ENCODE measurements at regions not wholly inside any gene's neighbourhood (a gene's known extent, or its start where the extent isn't known, plus 50 kb on each side); places are given as distances from the start of the nearest gene placed in this dataset.

- TF ChIP-seq, protein P1, sequence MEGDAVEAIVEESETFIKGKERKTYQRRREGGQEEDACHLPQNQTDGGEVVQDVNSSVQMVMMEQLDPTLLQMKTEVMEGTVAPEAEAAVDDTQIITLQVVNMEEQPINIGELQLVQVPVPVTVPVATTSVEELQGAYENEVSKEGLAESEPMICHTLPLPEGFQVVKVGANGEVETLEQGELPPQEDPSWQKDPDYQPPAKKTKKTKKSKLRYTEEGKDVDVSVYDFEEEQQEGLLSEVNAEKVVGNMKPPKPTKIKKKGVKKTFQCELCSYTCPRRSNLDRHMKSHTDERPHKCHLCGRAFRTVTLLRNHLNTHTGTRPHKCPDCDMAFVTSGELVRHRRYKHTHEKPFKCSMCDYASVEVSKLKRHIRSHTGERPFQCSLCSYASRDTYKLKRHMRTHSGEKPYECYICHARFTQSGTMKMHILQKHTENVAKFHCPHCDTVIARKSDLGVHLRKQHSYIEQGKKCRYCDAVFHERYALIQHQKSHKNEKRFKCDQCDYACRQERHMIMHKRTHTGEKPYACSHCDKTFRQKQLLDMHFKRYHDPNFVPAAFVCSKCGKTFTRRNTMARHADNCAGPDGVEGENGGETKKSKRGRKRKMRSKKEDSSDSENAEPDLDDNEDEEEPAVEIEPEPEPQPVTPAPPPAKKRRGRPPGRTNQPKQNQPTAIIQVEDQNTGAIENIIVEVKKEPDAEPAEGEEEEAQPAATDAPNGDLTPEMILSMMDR (IDR thresholded peaks at IDR 0.05; ENCODE audit: low read depth, low read length), result peak; percentile 73
- no peak overlapping the region for H3K27ac ChIP-seq
- peak; percentile 60 for DNase-seq
- H3K4me3 ChIP-seq (ENCODE audit: low read depth, low read length), result no peak overlapping the region
- H3K27me3 ChIP-seq (ENCODE audit: insufficient read depth, low read depth, severe bottlenecking), result no peaks in the 10 kb centered on the region
- no peaks in the 10 kb centered on the region for H3K36me3 ChIP-seq
- H3K9me3 ChIP-seq (ENCODE audit: severe bottlenecking), result no peaks in the 10 kb centered on the region
Observed at GRCh38 chr16:86252596-86252995, 257.7 kb upstream of the FOXF1 start.

DNA sequence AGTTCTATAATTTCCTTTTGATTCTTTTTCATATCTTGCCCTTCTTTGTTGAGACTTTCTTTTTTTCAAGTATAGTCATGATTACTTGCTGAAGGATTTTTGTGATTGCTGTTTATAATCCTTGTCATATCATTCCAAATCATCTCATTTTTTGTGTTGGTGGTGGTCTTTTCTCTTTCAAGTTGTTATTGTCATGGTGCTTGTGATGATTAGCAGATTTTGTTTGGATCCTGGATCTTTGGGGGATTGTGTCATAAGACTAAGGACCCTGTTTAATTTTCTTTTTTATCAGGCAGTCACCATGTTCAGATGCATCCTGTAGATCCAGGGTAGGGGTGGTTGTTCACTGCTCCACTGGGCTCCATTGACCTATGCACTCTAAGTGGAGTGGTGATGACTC is 254.4 kb upstream of the FOXF1 start:
- H3K27me3 ChIP-seq (ENCODE audit: insufficient read depth, low read depth, severe bottlenecking), result no peaks in the 10 kb centered on the region
- H3K36me3 ChIP-seq, result no peaks in the 10 kb centered on the region
- no peaks in the 10 kb centered on the region for H3K9me3 ChIP-seq (ENCODE audit: severe bottlenecking)
- DNase-seq, result no peak
- H3K4me3 ChIP-seq (ENCODE audit: low read depth, low read length), result no peak overlapping the region
- H3K27ac ChIP-seq, result no peak overlapping the region
- TF ChIP-seq, protein P1 (IDR thresholded peaks at IDR 0.05; ENCODE audit: low read depth, low read length), result no peak

DNA sequence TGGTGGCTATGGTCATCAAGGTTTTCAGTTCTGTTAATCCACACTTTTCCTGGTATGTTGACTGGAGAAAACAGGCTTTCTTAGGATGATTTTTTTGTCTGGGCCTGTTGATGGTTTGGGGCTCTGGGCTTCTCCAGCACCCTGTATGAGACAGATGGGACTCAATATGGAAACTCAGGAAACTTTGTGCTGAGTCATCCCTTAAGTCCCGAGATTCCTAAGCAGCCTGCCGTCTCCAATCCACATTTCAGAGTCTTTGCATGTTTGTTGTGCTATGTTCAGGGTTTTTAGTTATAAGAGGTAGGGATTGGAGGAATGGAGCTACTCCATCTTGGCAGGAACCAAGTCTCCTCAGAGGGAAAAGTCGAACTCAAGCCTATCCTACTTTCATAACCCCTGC is 253.3 kb upstream of the FOXF1 start:
- Histone ChIP-seq H3K9me3 (ENCODE audit: severe bottlenecking) (no peaks in the 10 kb centered on the region), H3K4me3 (ENCODE audit: low read depth, low read length) (no peak overlapping the region), H3K36me3 (no peaks in the 10 kb centered on the region), H3K27ac (no peak overlapping the region), H3K27me3 (ENCODE audit: insufficient read depth, low read depth, severe bottlenecking) (no peaks in the 10 kb centered on the region)
- no peak for DNase-seq
- TF ChIP-seq, protein P1 (IDR thresholded peaks at IDR 0.05; ENCODE audit: low read depth, low read length), result no peak

DNA sequence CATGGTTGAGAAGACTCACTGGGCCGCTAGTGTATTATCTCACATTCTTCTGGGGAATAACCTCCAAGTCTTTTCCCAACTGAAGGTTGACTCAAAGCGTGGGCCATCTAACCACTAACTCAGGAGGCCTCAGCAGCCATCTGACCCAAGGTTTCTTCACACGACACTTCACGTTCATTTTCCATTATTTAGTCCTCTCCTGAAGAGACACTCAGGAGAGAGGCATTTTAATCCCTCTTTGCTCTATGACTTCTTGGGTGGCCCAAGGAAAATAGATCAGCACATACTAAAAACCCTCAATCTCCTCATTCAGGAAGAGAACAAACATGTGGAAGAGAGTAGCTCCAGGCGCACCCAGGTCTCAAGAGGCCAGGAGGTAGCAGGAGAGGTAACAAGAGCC is 252.8 kb upstream of the FOXF1 start:
- Histone ChIP-seq H3K36me3 (no peaks in the 10 kb centered on the region), H3K9me3 (ENCODE audit: severe bottlenecking) (no peaks in the 10 kb centered on the region), H3K27ac (no peak overlapping the region), H3K4me3 (ENCODE audit: low read depth, low read length) (no peak overlapping the region), H3K27me3 (ENCODE audit: insufficient read depth, low read depth, severe bottlenecking) (no peaks in the 10 kb centered on the region)
- DNase-seq, result no peak
- TF ChIP-seq, protein P1 (IDR thresholded peaks at IDR 0.05; ENCODE audit: low read depth, low read length), result no peak

GRCh38 chr16:86258713-86259112 is 251.6 kb upstream of the FOXF1 start:
- no peaks in the 10 kb centered on the region for H3K36me3 ChIP-seq
- DNase-seq, result no peak
- H3K9me3 ChIP-seq (ENCODE audit: severe bottlenecking), result no peaks in the 10 kb centered on the region
- H3K27me3 ChIP-seq (ENCODE audit: insufficient read depth, low read depth, severe bottlenecking), result no peaks in the 10 kb centered on the region
- TF ChIP-seq, protein P1 (IDR thresholded peaks at IDR 0.05; ENCODE audit: low read depth, low read length), result no peak
- H3K4me3 ChIP-seq (ENCODE audit: low read depth, low read length), result no peak overlapping the region
- no peak overlapping the region for H3K27ac ChIP-seq

- DNase-seq, result no peak
- TF ChIP-seq, protein P1 (IDR thresholded peaks at IDR 0.05; ENCODE audit: low read depth, low read length), result no peak
- no peak overlapping the region for H3K27ac ChIP-seq
- no peak overlapping the region for H3K4me3 ChIP-seq (ENCODE audit: low read depth, low read length)
- H3K9me3 ChIP-seq (ENCODE audit: severe bottlenecking), result no peaks in the 10 kb centered on the region
- no peaks in the 10 kb centered on the region for H3K36me3 ChIP-seq
- H3K27me3 ChIP-seq (ENCODE audit: insufficient read depth, low read depth, severe bottlenecking), result no peaks in the 10 kb centered on the region
Observed at GRCh38 chr16:86259499-86259898, 250.8 kb upstream of the FOXF1 start.
